ENCODE measurements at regions not wholly inside any gene's neighbourhood (a gene's known extent, or its start where the extent isn't known, plus 50 kb on each side); places are given as distances from the start of the nearest gene placed in this dataset.

DNA sequence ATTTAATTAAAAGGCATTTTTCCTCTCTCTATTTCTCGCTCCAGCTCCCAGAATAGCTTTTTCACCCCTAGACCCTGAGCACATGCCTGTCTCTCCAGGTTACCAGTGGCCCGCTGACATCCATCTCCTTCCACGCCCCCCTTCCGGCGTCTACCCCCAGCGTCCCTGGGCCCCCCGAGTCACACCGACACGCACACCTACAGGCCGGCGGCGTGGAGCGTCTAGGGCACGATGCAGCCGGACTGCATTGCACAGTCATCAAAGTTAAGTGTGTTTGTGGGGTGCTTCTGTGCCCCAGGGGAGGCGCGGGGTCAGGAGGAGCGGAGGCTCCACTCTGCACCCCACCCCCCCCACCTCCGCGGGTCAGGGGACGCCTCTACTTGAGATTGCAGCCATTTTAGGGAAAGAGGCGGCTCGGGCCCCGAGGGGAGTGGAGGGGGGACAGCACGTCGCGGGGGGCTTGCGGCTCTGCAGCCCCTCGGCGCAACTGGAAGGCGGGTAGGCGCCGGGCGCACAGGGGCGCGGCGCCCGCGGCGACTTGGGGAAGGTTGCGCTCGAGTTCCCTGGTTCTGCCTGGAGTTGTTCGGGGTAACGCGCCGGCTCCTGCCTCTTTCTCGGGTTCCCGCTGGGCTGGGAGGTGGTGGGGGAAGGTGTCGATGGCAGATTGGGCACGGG, 112.7 kb downstream of the DHX15 start:
- Histone ChIP-seq H3K9me3 (no peaks in the 10 kb centered on the region), H3K4me3 (no peak overlapping the region), H3K36me3 (ENCODE audit: low read depth) (no peaks in the 10 kb centered on the region), H3K4me1 (ENCODE audit: low read depth) (peaks cover 14% of the 10 kb centered on the region)
- no peak for ATAC-seq
- TF ChIP-seq, protein P1, sequence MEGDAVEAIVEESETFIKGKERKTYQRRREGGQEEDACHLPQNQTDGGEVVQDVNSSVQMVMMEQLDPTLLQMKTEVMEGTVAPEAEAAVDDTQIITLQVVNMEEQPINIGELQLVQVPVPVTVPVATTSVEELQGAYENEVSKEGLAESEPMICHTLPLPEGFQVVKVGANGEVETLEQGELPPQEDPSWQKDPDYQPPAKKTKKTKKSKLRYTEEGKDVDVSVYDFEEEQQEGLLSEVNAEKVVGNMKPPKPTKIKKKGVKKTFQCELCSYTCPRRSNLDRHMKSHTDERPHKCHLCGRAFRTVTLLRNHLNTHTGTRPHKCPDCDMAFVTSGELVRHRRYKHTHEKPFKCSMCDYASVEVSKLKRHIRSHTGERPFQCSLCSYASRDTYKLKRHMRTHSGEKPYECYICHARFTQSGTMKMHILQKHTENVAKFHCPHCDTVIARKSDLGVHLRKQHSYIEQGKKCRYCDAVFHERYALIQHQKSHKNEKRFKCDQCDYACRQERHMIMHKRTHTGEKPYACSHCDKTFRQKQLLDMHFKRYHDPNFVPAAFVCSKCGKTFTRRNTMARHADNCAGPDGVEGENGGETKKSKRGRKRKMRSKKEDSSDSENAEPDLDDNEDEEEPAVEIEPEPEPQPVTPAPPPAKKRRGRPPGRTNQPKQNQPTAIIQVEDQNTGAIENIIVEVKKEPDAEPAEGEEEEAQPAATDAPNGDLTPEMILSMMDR (IDR thresholded peaks at IDR 0.05) = no peak
- DNase-seq = peak; percentile 12 to 53 (median 39)
- intact Hi-C loops (cut with DNase I, micrococcal nuclease) = no loop called here

GRCh38 chr4:24470666-24471485, 113.5 kb downstream of the DHX15 start:
- ATAC-seq = peak; percentile 25
- intact Hi-C loops (cut with DNase I, micrococcal nuclease) = no loop called here
- TF ChIP-seq, protein P1 (IDR thresholded peaks at IDR 0.05) = no peak
- peaks cover 14% of the 10 kb centered on the region for H3K4me1 ChIP-seq (ENCODE audit: low read depth)
- DNase-seq = peak; percentile 24 to 53 (median 40)
- no peaks in the 10 kb centered on the region for H3K36me3 ChIP-seq (ENCODE audit: low read depth)
- H3K4me3 ChIP-seq = no peak overlapping the region
- no peaks in the 10 kb centered on the region for H3K9me3 ChIP-seq

DNA sequence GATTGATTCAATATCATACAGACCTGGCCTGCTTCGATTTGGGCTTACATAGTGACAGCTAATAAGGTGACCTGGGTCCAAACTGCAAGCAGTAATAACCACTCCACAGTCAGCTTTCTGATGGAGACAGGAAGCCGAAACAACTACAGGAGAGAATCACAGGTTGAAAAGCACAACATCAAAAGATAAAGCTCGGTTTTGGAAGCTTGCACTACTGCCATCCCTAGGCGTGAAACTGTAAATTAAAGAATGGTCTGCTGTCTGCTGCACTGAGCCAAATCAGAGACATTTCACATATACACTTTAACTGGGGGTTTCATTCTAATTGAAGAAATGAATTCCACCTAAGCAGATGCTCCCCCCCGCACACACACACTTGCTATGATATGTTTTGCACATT, 116.3 kb downstream of the DHX15 start:
- peaks cover 11% of the 10 kb centered on the region for H3K4me1 ChIP-seq (ENCODE audit: low read depth)
- no peaks in the 10 kb centered on the region for H3K9me3 ChIP-seq
- TF ChIP-seq, protein P1 (IDR thresholded peaks at IDR 0.05) = no peak
- ATAC-seq (no peak), DNase-seq (no peak)
- H3K4me3 ChIP-seq = no peak overlapping the region
- H3K36me3 ChIP-seq (ENCODE audit: low read depth) = no peaks in the 10 kb centered on the region
- intact Hi-C loops (cut with DNase I, micrococcal nuclease) = no loop called here

DNA sequence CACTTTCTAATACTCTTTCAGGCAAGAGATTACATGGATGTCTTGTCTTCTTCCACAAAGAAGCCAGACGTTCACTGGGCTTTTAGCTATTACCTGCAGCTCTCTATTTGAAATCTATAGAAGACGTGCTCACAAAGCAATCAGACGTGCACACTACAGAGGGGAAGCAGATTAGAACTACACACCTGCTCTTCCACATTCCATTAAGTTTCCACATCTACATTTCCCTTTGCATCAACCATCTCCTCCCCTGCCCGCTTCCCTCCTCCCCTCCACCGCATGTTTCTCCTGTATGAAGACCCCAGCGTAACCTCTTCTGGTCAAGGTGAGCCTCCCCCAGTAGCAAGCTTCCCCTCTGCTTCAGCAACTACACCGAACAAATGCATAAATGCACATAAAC, 119.8 kb downstream of the DHX15 start:
- Histone ChIP-seq H3K4me3 (no peak overlapping the region), H3K4me1 (ENCODE audit: low read depth) (no peaks in the 10 kb centered on the region), H3K9me3 (no peaks in the 10 kb centered on the region), H3K36me3 (ENCODE audit: low read depth) (no peaks in the 10 kb centered on the region)
- intact Hi-C loops (cut with DNase I, micrococcal nuclease) = no loop called here
- DNase-seq (no peak), ATAC-seq (no peak)
- TF ChIP-seq, protein P1 (IDR thresholded peaks at IDR 0.05) = no peak

DNA sequence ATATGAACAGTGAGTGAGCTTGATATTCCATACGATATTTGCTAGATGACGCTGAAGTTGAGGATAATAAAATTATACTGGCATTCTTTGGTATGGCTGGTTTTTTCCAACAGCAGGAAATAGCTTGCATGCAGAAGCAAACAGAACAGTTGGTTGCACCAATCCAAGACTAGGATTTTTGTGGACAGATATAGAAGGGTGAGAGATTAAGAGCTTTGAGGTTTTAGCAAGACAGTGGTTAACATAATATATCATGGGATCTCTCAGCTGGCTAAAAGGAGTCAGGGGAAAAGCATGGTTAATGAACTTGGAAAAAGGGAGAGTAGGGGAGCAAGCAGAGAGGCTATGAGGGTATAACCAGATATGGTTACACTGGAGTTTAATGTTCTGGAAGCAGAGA, 127.9 kb downstream of the DHX15 start:
- Histone ChIP-seq H3K4me3 (no peak overlapping the region), H3K36me3 (ENCODE audit: low read depth) (no peaks in the 10 kb centered on the region), H3K9me3 (no peaks in the 10 kb centered on the region), H3K4me1 (ENCODE audit: low read depth) (no peaks in the 10 kb centered on the region)
- TF ChIP-seq, protein P1 (IDR thresholded peaks at IDR 0.05) = no peak
- no peak for DNase-seq
- intact Hi-C loops (cut with DNase I, micrococcal nuclease) = no loop called here
- ATAC-seq = no peak
